ENCODE measurements at regions not wholly inside any gene's neighbourhood (a gene's known extent, or its start where the extent isn't known, plus 50 kb on each side); places are given as distances from the start of the nearest gene placed in this dataset.

DNA sequence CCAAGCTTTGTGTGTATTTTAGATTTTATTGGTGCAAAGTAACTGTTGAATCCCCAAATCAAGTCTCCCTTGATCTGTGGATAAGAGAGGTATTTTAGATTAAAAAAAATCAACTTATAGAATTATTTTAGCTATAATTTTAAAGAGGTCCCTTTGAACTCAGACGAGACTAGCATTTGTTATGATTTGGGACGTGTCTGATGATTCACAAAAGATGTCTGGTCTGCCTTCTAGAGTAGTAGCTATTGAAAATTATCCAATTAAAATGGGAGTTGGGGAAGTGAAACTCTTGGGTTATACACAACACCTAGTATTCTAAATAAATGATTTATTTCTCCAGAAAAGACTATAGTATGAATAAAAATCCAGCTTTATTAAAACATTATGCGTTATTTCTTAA, 227.9 kb upstream of the GRIA4 start:
- ChIA-PET RAD21 (ENCODE audit: low non-redundant PET in 1 of 2, low total read pairs in 2 of 2, uncharacterized antibody in 2 of 2, unreplicated experiment in 2 of 2) (no interaction called here), CTCF (no interaction called here), POLR2A (no interaction called here)
- Histone ChIP-seq H3K4me3 (replicated peaks in 1 of 2; ENCODE audit: low read depth in 1 of 2, low read length in 2 of 2) (no peak overlapping the region), H2AFZ (ENCODE audit: low read depth, low read length, poor library complexity, severe bottlenecking) (no peak overlapping the region), H4K20me1 (ENCODE audit: insufficient read depth) (no peaks in the 10 kb centered on the region), H3K4me1 (ENCODE audit: control insufficient read depth in 1 of 2, insufficient read depth in 2 of 2, low read length in 2 of 2) (no peaks in the 10 kb centered on the region), H3K36me3 (ENCODE audit: control insufficient read depth in 1 of 2, insufficient read depth in 2 of 2, low read length in 2 of 2) (no peaks in the 10 kb centered on the region), H3K9me3 (ENCODE audit: control insufficient read depth in 1 of 2, insufficient read depth in 1 of 2, low read depth in 1 of 2, low read length in 2 of 2) (no peaks in the 10 kb centered on the region), H3K9me2 (ENCODE audit: insufficient read depth) (no peaks in the 10 kb centered on the region), H3K79me2 (ENCODE audit: insufficient read depth, low read length) (no peaks in the 10 kb centered on the region), H3K4me2 (ENCODE audit: low read length) (no peak overlapping the region), H3K9ac (ENCODE audit: low read length) (no peak overlapping the region), H3K27me3 (ENCODE audit: insufficient read depth, low read length) (no peaks in the 10 kb centered on the region), H3K27ac (ENCODE audit: low read depth, low read length) (no peak overlapping the region)
- BruUV-seq (replicated peaks) = no TSS peak
- intact Hi-C loops (cut with micrococcal nuclease) = no loop called here
- TF ChIP-seq SIN3A (IDR thresholded peaks at IDR 0.05; ENCODE audit: low read depth) = no peak
- TF ChIP-seq POLR2A (IDR thresholded peaks at IDR 0.05; ENCODE audit: borderline replicate concordance, extremely low read depth, insufficient read depth, insufficient read length) = no peak
- TF ChIP-seq ELF1 (IDR thresholded peaks at IDR 0.05; ENCODE audit: borderline replicate concordance, low read depth) = no peak
- no peak for TF ChIP-seq TCF7L2 (IDR thresholded peaks at IDR 0.05; ENCODE audit: borderline replicate concordance, extremely low read depth, insufficient read depth, insufficient read length)
- TF ChIP-seq, protein P1, sequence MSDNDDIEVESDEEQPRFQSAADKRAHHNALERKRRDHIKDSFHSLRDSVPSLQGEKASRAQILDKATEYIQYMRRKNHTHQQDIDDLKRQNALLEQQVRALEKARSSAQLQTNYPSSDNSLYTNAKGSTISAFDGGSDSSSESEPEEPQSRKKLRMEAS (IDR thresholded peaks at IDR 0.05) = no peak
- TF ChIP-seq POLR2AphosphoS5 (IDR thresholded peaks at IDR 0.05; ENCODE audit: low read depth, low read length) = no peak
- TF ChIP-seq FOSL1 (IDR thresholded peaks at IDR 0.05; ENCODE audit: low read depth) = no peak
- no peak for TF ChIP-seq SP1 (IDR thresholded peaks at IDR 0.05; ENCODE audit: low read depth)
- TF ChIP-seq, protein P2, sequence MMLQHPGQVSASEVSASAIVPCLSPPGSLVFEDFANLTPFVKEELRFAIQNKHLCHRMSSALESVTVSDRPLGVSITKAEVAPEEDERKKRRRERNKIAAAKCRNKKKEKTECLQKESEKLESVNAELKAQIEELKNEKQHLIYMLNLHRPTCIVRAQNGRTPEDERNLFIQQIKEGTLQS (IDR thresholded peaks at IDR 0.05) = no peak
- TF ChIP-seq, protein P3, sequence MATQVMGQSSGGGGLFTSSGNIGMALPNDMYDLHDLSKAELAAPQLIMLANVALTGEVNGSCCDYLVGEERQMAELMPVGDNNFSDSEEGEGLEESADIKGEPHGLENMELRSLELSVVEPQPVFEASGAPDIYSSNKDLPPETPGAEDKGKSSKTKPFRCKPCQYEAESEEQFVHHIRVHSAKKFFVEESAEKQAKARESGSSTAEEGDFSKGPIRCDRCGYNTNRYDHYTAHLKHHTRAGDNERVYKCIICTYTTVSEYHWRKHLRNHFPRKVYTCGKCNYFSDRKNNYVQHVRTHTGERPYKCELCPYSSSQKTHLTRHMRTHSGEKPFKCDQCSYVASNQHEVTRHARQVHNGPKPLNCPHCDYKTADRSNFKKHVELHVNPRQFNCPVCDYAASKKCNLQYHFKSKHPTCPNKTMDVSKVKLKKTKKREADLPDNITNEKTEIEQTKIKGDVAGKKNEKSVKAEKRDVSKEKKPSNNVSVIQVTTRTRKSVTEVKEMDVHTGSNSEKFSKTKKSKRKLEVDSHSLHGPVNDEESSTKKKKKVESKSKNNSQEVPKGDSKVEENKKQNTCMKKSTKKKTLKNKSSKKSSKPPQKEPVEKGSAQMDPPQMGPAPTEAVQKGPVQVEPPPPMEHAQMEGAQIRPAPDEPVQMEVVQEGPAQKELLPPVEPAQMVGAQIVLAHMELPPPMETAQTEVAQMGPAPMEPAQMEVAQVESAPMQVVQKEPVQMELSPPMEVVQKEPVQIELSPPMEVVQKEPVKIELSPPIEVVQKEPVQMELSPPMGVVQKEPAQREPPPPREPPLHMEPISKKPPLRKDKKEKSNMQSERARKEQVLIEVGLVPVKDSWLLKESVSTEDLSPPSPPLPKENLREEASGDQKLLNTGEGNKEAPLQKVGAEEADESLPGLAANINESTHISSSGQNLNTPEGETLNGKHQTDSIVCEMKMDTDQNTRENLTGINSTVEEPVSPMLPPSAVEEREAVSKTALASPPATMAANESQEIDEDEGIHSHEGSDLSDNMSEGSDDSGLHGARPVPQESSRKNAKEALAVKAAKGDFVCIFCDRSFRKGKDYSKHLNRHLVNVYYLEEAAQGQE (IDR thresholded peaks at IDR 0.05; ENCODE audit: low read depth) = no peak
- no peak for TF ChIP-seq RAD21 (IDR thresholded peaks at IDR 0.05; ENCODE audit: low read depth)
- no peak for TF ChIP-seq EZH2 (IDR thresholded peaks at IDR 0.05)
- ATAC-seq = no peak
- no peak for DNase-seq (ENCODE audit: low read depth, low spot score)

All from HCT116 (cell line).